Keratinocyte (primary cell): ENCODE measurements at regions not wholly inside any gene's neighbourhood (a gene's known extent, or its start where the extent isn't known, plus 50 kb on each side); places are given as distances from the start of the nearest gene placed in this dataset.

ENCODE experiments used
- DNase-seq: peaks from one replicate; pipeline ENCODE4 v3.0.0-alpha.2; 2011; ENCODE audit warnings: low read depth, missing footprints, low spot score
- FAIRE-seq: peaks from 2 replicates; lab custom pipeline; 2011; peaks lifted over from hg19 to GRCh38; lab: Jason Lieb, UNC
- H2AFZ ChIP-seq: 2 replicates; pipeline ENCODE4 v1.6.0; 2012; ENCODE audit warnings: low read length, control low read depth, inconsistent platforms; ENCODE audit not compliant: control insufficient read depth
- H3K27ac ChIP-seq: 2 replicates; pipeline ENCODE4 v1.5.1; 2011; ENCODE audit warnings: low read length; ENCODE audit not compliant: control insufficient read depth, insufficient read depth
- H3K27me3 ChIP-seq: 3 replicates; pipeline ENCODE4 v1.6.0; 2011; ENCODE audit warnings: low read length; ENCODE audit not compliant: control insufficient read depth, insufficient read depth; ENCODE audit errors: extremely low read depth
- H3K36me3 ChIP-seq, 2 experiments: 2 replicates in 1 of 2; 3 replicates in 1 of 2; pipeline ENCODE4 v1.5.1; 2011; ENCODE audit warnings: low read length in 2 of 2, mild to moderate bottlenecking in 1 of 2; ENCODE audit not compliant: control insufficient read depth in 2 of 2, insufficient read depth in 2 of 2; ENCODE audit errors: extremely low read depth in 1 of 2
- H3K4me1 ChIP-seq: 3 replicates; pipeline ENCODE4 v1.5.1; 2011; ENCODE audit warnings: low read length; ENCODE audit not compliant: control insufficient read depth, insufficient read depth; ENCODE audit errors: extremely low read depth
- H3K4me2 ChIP-seq: 3 replicates; pipeline ENCODE4 v1.6.0; 2011; ENCODE audit warnings: low read depth, low read length; ENCODE audit not compliant: control insufficient read depth, insufficient read depth; ENCODE audit errors: extremely low read depth
- H3K4me3 ChIP-seq, 3 experiments: fragments of 200-600 bp in 1 of 3; sonication (generic) in 1 of 3; 2 replicates in 2 of 3; 3 replicates in 1 of 3; pipeline ENCODE4 v1.5.1; 2011 to 2016; ENCODE audit warnings: low read length in 3 of 3, mild to moderate bottlenecking in 3 of 3, control low read depth in 2 of 3, inconsistent platforms in 1 of 3, low read depth in 1 of 3, mixed read lengths in 1 of 3, mixed run types in 1 of 3, moderate library complexity in 1 of 3; ENCODE audit not compliant: control insufficient read depth in 2 of 3, insufficient read depth in 2 of 3; ENCODE audit errors: extremely low read depth in 1 of 3
- H3K79me2 ChIP-seq: 2 replicates; pipeline ENCODE4 v1.6.0; 2012; ENCODE audit warnings: low read length; ENCODE audit not compliant: control insufficient read depth, insufficient read depth
- H3K9ac ChIP-seq: 3 replicates; pipeline ENCODE4 v1.6.0; 2011; ENCODE audit warnings: low read length; ENCODE audit not compliant: control insufficient read depth, insufficient read depth; ENCODE audit errors: extremely low read depth
- H3K9me1 ChIP-seq: 3 replicates; pipeline ENCODE4 v1.6.0; 2011; ENCODE audit warnings: low read length; ENCODE audit not compliant: control insufficient read depth, insufficient read depth; ENCODE audit errors: extremely low read depth
- H3K9me3 ChIP-seq: 2 replicates; pipeline ENCODE4 v1.5.1; 2012; ENCODE audit warnings: low read depth, low read length; ENCODE audit not compliant: control insufficient read depth
- H4K20me1 ChIP-seq: 3 replicates; pipeline ENCODE4 v1.6.0; 2011; ENCODE audit warnings: low read length; ENCODE audit not compliant: control insufficient read depth, insufficient read depth; ENCODE audit errors: extremely low read depth
- EZH2 ChIP-seq: IDR thresholded peaks from one replicate; pipeline ENCODE4 v1.6.1; 2012; ENCODE audit warnings: inconsistent platforms, mild to moderate bottlenecking, low read length, moderate library complexity
- dilution Hi-C: fragments of 300-500 bp; cut with MboI; formaldehyde crosslinking; loops from one replicate; pipeline ENCODE4 v1.7.0; 2020; ENCODE audit warnings: low sequenced_read_pairs; ENCODE audit not compliant: extremely low pct_ligation_motif_present
- TF ChIP-seq, protein P1 (sequence below), 3 experiments: IDR thresholded peaks in 1 of 3; conservative IDR thresholded peaks in 1 of 3; optimal IDR thresholded peaks in 1 of 3; 2 replicates in 2 of 3; 3 replicates in 1 of 3; pipeline versions ENCODE3 to v1.5.1; 2011; ENCODE audit warnings: low read length in 3 of 3, mild to moderate bottlenecking in 3 of 3, moderate library complexity in 2 of 3, control low read depth in 1 of 3, inconsistent platforms in 1 of 3; ENCODE audit not compliant: insufficient read depth in 2 of 3; ENCODE audit errors: extremely low read depth in 1 of 3

DNA sequence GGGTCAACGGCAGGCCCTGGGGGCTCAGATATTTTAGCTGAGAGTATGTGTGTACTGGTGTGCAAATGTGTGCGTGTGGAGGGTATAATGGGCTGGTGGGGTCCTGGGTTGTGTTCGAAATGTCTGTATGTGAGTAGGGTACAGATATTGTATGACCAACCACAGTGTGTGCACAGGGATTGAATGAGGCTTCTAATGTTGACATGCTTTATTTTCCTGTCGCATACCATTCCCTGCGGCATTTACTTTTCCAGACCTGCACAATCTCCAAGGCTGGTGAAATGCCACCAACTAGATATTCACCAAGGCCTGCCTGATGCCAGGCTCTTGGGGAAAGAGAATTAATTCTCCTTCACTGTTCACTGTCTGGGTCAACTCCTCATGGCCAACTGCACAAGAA, 441.4 kb upstream of the SULF2 start:
- Histone ChIP-seq H3K4me3 (no peak overlapping the region), H3K27ac (no peak overlapping the region), H3K9me1 (no peaks in the 10 kb centered on the region), H3K79me2 (no peaks in the 10 kb centered on the region), H3K9ac (no peak overlapping the region), H3K27me3 (no peaks in the 10 kb centered on the region), H3K4me1 (no peaks in the 10 kb centered on the region), H4K20me1 (no peaks in the 10 kb centered on the region), H3K4me2 (no peak overlapping the region), H2AFZ (no peak overlapping the region), H3K36me3 (no peaks in the 10 kb centered on the region), H3K9me3 (peaks cover 16% of the 10 kb centered on the region)
- dilution Hi-C loops: no loop called here
- DNase-seq: no peak
- no peak for FAIRE-seq
- TF ChIP-seq EZH2: no peak
- TF ChIP-seq, protein P1, sequence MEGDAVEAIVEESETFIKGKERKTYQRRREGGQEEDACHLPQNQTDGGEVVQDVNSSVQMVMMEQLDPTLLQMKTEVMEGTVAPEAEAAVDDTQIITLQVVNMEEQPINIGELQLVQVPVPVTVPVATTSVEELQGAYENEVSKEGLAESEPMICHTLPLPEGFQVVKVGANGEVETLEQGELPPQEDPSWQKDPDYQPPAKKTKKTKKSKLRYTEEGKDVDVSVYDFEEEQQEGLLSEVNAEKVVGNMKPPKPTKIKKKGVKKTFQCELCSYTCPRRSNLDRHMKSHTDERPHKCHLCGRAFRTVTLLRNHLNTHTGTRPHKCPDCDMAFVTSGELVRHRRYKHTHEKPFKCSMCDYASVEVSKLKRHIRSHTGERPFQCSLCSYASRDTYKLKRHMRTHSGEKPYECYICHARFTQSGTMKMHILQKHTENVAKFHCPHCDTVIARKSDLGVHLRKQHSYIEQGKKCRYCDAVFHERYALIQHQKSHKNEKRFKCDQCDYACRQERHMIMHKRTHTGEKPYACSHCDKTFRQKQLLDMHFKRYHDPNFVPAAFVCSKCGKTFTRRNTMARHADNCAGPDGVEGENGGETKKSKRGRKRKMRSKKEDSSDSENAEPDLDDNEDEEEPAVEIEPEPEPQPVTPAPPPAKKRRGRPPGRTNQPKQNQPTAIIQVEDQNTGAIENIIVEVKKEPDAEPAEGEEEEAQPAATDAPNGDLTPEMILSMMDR (optimal IDR thresholded peaks at IDR 0.05 in 1 of 3, IDR thresholded peaks at IDR 0.05 in 1 of 3, conservative IDR thresholded peaks at IDR 0.05 in 1 of 3; ENCODE audit: extremely low read depth in 1 of 3, insufficient read depth in 2 of 3, low read length in 3 of 3): no peak

DNA sequence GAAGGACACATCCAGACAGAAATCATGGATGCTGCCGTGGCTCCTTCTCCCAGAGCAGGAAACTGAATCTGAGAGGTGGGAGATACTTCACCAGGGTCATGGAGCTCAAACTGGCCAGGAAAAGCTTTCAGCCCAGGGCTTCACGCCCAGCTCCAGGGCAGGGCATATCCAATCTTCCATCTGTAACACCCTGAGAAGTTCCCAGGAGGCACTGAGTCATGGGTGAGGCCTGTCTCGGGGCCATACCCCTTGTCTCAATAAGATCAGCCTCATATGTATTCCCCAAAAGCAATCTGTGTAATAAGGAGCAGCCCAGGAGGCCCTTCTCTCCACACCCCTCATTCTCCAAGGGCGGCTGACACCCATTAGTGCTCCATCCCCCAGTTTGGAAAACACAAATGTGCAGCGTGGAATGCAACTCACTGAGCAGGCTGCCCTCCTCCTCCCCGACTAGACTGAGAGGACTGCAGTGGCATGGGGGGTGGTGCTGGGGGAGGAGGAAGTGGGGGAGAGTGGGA, 439.3 kb upstream of the SULF2 start:
- DNase-seq: no peak
- H3K9me1 ChIP-seq: no peaks in the 10 kb centered on the region
- no peak overlapping the region for H3K4me2 ChIP-seq
- H3K27me3 ChIP-seq: no peaks in the 10 kb centered on the region
- no peaks in the 10 kb centered on the region for H3K79me2 ChIP-seq
- H3K9me3 ChIP-seq: no peaks in the 10 kb centered on the region
- dilution Hi-C loops: no loop called here
- no peak overlapping the region for H3K27ac ChIP-seq
- H3K4me3 ChIP-seq: no peak overlapping the region
- H3K4me1 ChIP-seq: no peaks in the 10 kb centered on the region
- no peaks in the 10 kb centered on the region for H4K20me1 ChIP-seq
- no peak overlapping the region for H2AFZ ChIP-seq
- no peaks in the 10 kb centered on the region for H3K36me3 ChIP-seq
- TF ChIP-seq EZH2: no peak
- TF ChIP-seq, protein P1 (optimal IDR thresholded peaks at IDR 0.05 in 1 of 3, IDR thresholded peaks at IDR 0.05 in 1 of 3, conservative IDR thresholded peaks at IDR 0.05 in 1 of 3; ENCODE audit: extremely low read depth in 1 of 3, insufficient read depth in 2 of 3, low read length in 3 of 3): no peak
- FAIRE-seq: no peak
- H3K9ac ChIP-seq: no peak overlapping the region
